Neuronal stem cell (in vitro differentiated cells): ENCODE measurements at regions not wholly inside any gene's neighbourhood (a gene's known extent, or its start where the extent isn't known, plus 50 kb on each side); places are given as distances from the start of the nearest gene placed in this dataset.

ENCODE experiments used
- DNase-seq: peaks from one replicate; pipeline ENCODE4 v3.0.0-alpha.2; 2013; ENCODE audit warnings: low spot score
- H2AFZ ChIP-seq: one replicate; pipeline ENCODE4 v1.6.1; 2013; ENCODE audit warnings: mild to moderate bottlenecking, low read length, inconsistent platforms
- H2AK5ac ChIP-seq: 2 replicates; pipeline ENCODE4 v1.6.1; 2013; ENCODE audit warnings: low read depth, mild to moderate bottlenecking, inconsistent platforms, low read length, moderate library complexity, mixed read lengths
- H2BK120ac ChIP-seq: 2 replicates; pipeline ENCODE4 v1.6.1; 2013; ENCODE audit warnings: low read depth, mild to moderate bottlenecking, inconsistent platforms, low read length, moderate library complexity, mixed read lengths
- H2BK12ac ChIP-seq: one replicate; pipeline ENCODE4 v1.6.1; 2013; ENCODE audit warnings: low read length, inconsistent platforms
- H2BK15ac ChIP-seq: 2 replicates; pipeline ENCODE4 v1.6.1; 2013; ENCODE audit warnings: mild to moderate bottlenecking, low read length, inconsistent platforms, mixed read lengths
- H2BK5ac ChIP-seq: one replicate; pipeline ENCODE4 v1.6.1; 2013; ENCODE audit warnings: inconsistent platforms, mild to moderate bottlenecking, low read length, moderate library complexity
- H3K14ac ChIP-seq: one replicate; pipeline ENCODE4 v1.6.1; 2013; ENCODE audit warnings: low read length, inconsistent platforms
- H3K18ac ChIP-seq: 2 replicates; pipeline ENCODE4 v1.6.1; 2013; ENCODE audit warnings: low read length, inconsistent platforms
- H3K23ac ChIP-seq: 2 replicates; pipeline ENCODE4 v1.6.1; 2013; ENCODE audit warnings: low read depth, mild to moderate bottlenecking, mixed read lengths, low read length, inconsistent platforms; ENCODE audit not compliant: poor library complexity
- H3K27ac ChIP-seq: replicated peaks from 3 replicates; pipeline ENCODE4 v1.5.1; 2013; ENCODE audit warnings: low read length, inconsistent platforms
- H3K27me3 ChIP-seq, 3 experiments: 2 replicates each; pipeline ENCODE4 v1.6.1; 2013; ENCODE audit warnings: low read length in 3 of 3, mild to moderate bottlenecking in 2 of 3, inconsistent platforms in 1 of 3, low read depth in 1 of 3, mixed read lengths in 1 of 3, moderate library complexity in 1 of 3; ENCODE audit not compliant: control insufficient read depth in 3 of 3, insufficient read depth in 3 of 3
- H3K36me3 ChIP-seq, 2 donors: replicated peaks in 1 of 2; 2 replicates each; pipeline ENCODE4 v1.6.1; 2013; ENCODE audit warnings: low read length in 2 of 2; ENCODE audit not compliant: control insufficient read depth in 2 of 2, insufficient read depth in 2 of 2
- H3K4ac ChIP-seq: 2 replicates; pipeline ENCODE4 v1.6.1; 2013; ENCODE audit warnings: inconsistent platforms, mild to moderate bottlenecking, low read length, moderate library complexity
- H3K4me1 ChIP-seq, 2 donors: 1 replicate in 1 of 2; 2 replicates in 1 of 2; pipeline ENCODE4 v1.6.1; 2013; ENCODE audit warnings: low read length in 2 of 2, low read depth in 1 of 2; ENCODE audit not compliant: control insufficient read depth in 2 of 2, insufficient read depth in 1 of 2
- H3K4me2 ChIP-seq: one replicate; pipeline ENCODE4 v1.6.1; 2013; ENCODE audit warnings: mild to moderate bottlenecking, low read length, inconsistent platforms; ENCODE audit not compliant: insufficient read depth, poor library complexity, severe bottlenecking
- H3K4me3 ChIP-seq, 2 donors: 2 replicates each; pipeline ENCODE4 v1.5.1; 2013; ENCODE audit warnings: low read length in 2 of 2, mild to moderate bottlenecking in 2 of 2, inconsistent platforms in 1 of 2, moderate library complexity in 1 of 2
- H3K79me1 ChIP-seq: one replicate; pipeline ENCODE4 v1.6.1; 2013; ENCODE audit warnings: low read depth, mild to moderate bottlenecking, inconsistent platforms, low read length, moderate library complexity
- H3K9ac ChIP-seq: one replicate; pipeline ENCODE4 v1.6.1; 2013; ENCODE audit warnings: mild to moderate bottlenecking, low read depth, low read length, inconsistent platforms; ENCODE audit not compliant: poor library complexity
- H3K9me3 ChIP-seq, 2 donors: replicated peaks in 1 of 2; 2 replicates each; pipeline versions ENCODE3 to v1.6.1; 2013; ENCODE audit warnings: low read length in 2 of 2, mild to moderate bottlenecking in 2 of 2, inconsistent platforms in 1 of 2, low read depth in 1 of 2, mixed read lengths in 1 of 2, moderate library complexity in 1 of 2; ENCODE audit not compliant: control insufficient read depth in 2 of 2, insufficient read depth in 1 of 2
- H4K8ac ChIP-seq: one replicate; pipeline ENCODE4 v1.6.1; 2013; ENCODE audit warnings: low read depth, mild to moderate bottlenecking, inconsistent platforms, low read length, moderate library complexity
- H4K91ac ChIP-seq: one replicate; pipeline ENCODE4 v1.6.1; 2013; ENCODE audit warnings: low read length, low read depth, mild to moderate bottlenecking, inconsistent platforms; ENCODE audit not compliant: poor library complexity
- WGBS, 2 donors: extraction: QIAGEN DNeasy Blood & Tissue Kit; methylation state at CpG; one replicate each; pipeline ENCODE4 v1.1.7; 2013; ENCODE audit warnings: missing lambda C conversion rate in 2 of 2, mixed read lengths in 1 of 2; ENCODE audit not compliant: insufficient read length in 2 of 2, insufficient replicate concordance in 1 of 2; ENCODE audit errors: extremely low coverage in 2 of 2; 5-methylcytosine and 5-hydroxymethylcytosine counted together

DNA sequence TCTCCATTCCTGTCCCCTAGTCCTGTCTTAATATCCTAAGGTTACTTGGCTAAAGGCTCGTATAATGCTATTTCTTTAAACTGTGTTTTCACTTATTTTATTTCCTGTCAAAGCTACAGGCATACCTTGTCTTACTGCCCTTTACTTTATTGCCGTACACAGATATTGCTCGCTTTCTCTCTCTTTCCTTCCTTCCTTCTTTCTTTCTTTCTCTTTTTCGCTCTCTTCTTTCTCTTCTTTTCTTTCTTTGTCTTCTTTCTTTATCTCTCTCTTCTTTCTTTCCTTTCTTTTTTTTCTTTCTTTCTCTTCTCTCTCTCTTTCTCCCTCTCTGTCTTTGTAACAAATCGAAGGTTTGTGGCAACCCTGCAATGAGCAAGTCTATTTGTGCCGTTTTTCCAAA is 123.9 kb upstream of the ARHGAP5 start:
- Histone ChIP-seq H3K36me3 (no peaks in the 10 kb centered on the region), H3K23ac (no peak overlapping the region), H2AFZ (no peak overlapping the region), H4K91ac (no peak overlapping the region), H3K4ac (no peak overlapping the region), H4K8ac (no peak overlapping the region), H3K27ac (no peak overlapping the region), H3K4me3 (no peak overlapping the region), H3K14ac (no peak overlapping the region), H3K27me3 (peaks cover 0 to 12% (median 0%) of the 10 kb centered on the region in 3 experiments), H2BK5ac (no peak overlapping the region), H2BK12ac (no peak overlapping the region), H2AK5ac (no peak overlapping the region), H2BK120ac (no peak overlapping the region), H3K9ac (no peak overlapping the region), H3K4me1 (peaks cover 5 to 10% of the 10 kb centered on the region in 2 donors), H3K9me3 (peaks cover 0 to 5% of the 10 kb centered on the region in 2 donors), H3K4me2 (no peak overlapping the region), H3K18ac (no peak overlapping the region), H2BK15ac (no peak overlapping the region), H3K79me1 (no peaks in the 10 kb centered on the region)
- DNase-seq: no peak
- WGBS, 2 donors: no CpG with 5 or more reads among the region's 6 CpGs

GRCh38 chr14:31954991-31955390 is 122.1 kb upstream of the ARHGAP5 start:
- Histone ChIP-seq H2AK5ac (no peak overlapping the region), H4K91ac (no peak overlapping the region), H2BK120ac (no peak overlapping the region), H3K9ac (no peak overlapping the region), H3K27me3 (peaks cover 0 to 11% (median 0%) of the 10 kb centered on the region in 3 experiments), H3K4me2 (no peak overlapping the region), H2BK5ac (no peak overlapping the region), H4K8ac (no peak overlapping the region), H3K79me1 (no peaks in the 10 kb centered on the region), H2BK15ac (no peak overlapping the region), H3K9me3 (peaks cover 0 to 5% of the 10 kb centered on the region in 2 donors), H3K23ac (no peak overlapping the region), H3K4me1 (peaks cover 5 to 12% of the 10 kb centered on the region in 2 donors), H2BK12ac (no peak overlapping the region), H3K4me3 (no peak overlapping the region), H3K14ac (no peak overlapping the region), H3K18ac (no peak overlapping the region), H2AFZ (no peak overlapping the region), H3K4ac (no peak overlapping the region), H3K36me3 (no peaks in the 10 kb centered on the region), H3K27ac (no peak overlapping the region)
- no peak for DNase-seq

DNA sequence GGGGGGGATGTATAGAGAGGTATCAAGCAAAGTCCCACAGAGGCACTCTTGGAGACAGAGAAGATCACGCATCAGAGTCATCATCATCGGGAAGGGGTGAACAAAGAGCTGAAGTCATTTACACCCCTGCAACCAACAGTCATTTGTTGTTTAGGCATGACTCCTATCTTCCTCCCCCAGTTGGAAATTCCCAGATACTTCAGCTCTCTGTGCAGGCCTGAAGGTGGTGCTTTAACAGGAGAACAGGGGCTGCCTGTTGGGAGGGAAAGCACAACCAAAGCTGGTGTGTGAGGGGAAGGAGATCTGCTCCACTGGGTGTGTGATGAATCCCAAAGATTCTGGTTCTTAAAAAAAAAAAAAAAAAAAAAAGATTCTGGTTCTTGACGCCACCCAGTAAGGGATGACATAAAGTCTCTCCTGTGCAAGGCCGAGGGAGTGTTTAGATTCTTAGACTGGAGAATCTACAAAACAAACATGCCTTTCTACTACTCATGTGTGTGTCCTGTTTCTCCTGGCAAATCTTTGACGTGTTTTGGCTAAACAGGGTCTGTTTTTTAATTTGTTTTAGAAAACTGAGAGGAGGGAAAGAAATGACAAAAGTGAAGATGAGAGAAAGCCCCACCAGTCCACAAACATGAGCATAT is 121.0 kb upstream of the ARHGAP5 start:
- no peak overlapping the region for H2BK120ac ChIP-seq
- H3K14ac ChIP-seq: no peak overlapping the region
- H3K4me3 ChIP-seq: no peak overlapping the region
- H2AK5ac ChIP-seq: no peak overlapping the region
- no peak overlapping the region for H3K4ac ChIP-seq
- no peaks in the 10 kb centered on the region for H3K36me3 ChIP-seq
- no peak overlapping the region for H4K91ac ChIP-seq
- H3K23ac ChIP-seq: no peak overlapping the region
- H3K9me3 ChIP-seq: peaks cover 0 to 7% of the 10 kb centered on the region in 2 donors
- no peak overlapping the region for H2BK5ac ChIP-seq
- WGBS, 2 donors: no CpG with 5 or more reads among the region's 5 CpGs
- H3K9ac ChIP-seq: no peak overlapping the region
- no peak overlapping the region for H2AFZ ChIP-seq
- H4K8ac ChIP-seq: no peak overlapping the region
- H3K18ac ChIP-seq: no peak overlapping the region
- H2BK15ac ChIP-seq: no peak overlapping the region
- H3K79me1 ChIP-seq: no peaks in the 10 kb centered on the region
- H3K27me3 ChIP-seq: peaks cover 0 to 5% (median 0%) of the 10 kb centered on the region in 3 experiments
- DNase-seq: no peak
- no peak overlapping the region for H3K4me2 ChIP-seq
- H2BK12ac ChIP-seq: no peak overlapping the region
- no peak overlapping the region for H3K27ac ChIP-seq
- peaks cover 0 to 7% of the 10 kb centered on the region in 2 donors for H3K4me1 ChIP-seq

DNA sequence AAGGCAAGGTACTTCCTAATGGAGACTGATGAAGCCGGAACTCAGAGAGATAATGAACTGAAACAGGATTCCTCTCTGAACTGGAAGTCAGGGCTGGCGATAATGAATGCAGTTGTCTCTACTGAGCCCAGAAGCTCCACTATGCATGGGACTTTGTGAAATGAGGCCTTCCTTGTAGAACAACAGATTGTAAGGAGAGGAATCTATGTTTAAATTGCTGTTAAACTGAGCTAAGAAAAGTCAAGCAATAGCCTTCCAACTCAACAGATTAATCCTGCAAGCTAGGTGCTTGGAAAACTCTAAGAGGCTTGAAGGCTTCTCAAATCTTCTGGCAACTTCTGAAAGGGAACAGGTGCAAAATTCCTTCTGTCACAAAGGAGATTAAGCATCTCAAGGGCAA is 119.5 kb upstream of the ARHGAP5 start:
- no peak overlapping the region for H3K4me3 ChIP-seq
- no CpG with 5 or more reads among the region's 2 CpGs for WGBS, 2 donors
- H3K27ac ChIP-seq: no peak overlapping the region
- H3K79me1 ChIP-seq: no peaks in the 10 kb centered on the region
- H3K18ac ChIP-seq: no peak overlapping the region
- no peaks in the 10 kb centered on the region for H3K36me3 ChIP-seq
- no peak overlapping the region for H2BK120ac ChIP-seq
- H3K4me1 ChIP-seq: peaks cover 0 to 5% of the 10 kb centered on the region in 2 donors
- no peak overlapping the region for H4K8ac ChIP-seq
- no peak for DNase-seq
- H4K91ac ChIP-seq: no peak overlapping the region
- no peak overlapping the region for H2BK15ac ChIP-seq
- H3K4me2 ChIP-seq: no peak overlapping the region
- no peak overlapping the region for H3K23ac ChIP-seq
- no peak overlapping the region for H3K4ac ChIP-seq
- peak overlapping the region; percentile 3 for H2AK5ac ChIP-seq
- peaks cover 0 to 1% (median 0%) of the 10 kb centered on the region in 3 experiments for H3K27me3 ChIP-seq
- H2BK5ac ChIP-seq: no peak overlapping the region
- no peak overlapping the region for H3K14ac ChIP-seq
- no peak overlapping the region for H2AFZ ChIP-seq
- peaks cover 0 to 7% of the 10 kb centered on the region in 2 donors for H3K9me3 ChIP-seq
- H3K9ac ChIP-seq: no peak overlapping the region
- no peak overlapping the region for H2BK12ac ChIP-seq
